ENCODE measurements at regions not wholly inside any gene's neighbourhood (a gene's known extent, or its start where the extent isn't known, plus 50 kb on each side); places are given as distances from the start of the nearest gene placed in this dataset.
"Not testable (repeated sequence)": the region's sequence is repeated elsewhere in the genome, so short reads cannot be mapped to it uniquely, and the experiment has no call there.

DNA sequence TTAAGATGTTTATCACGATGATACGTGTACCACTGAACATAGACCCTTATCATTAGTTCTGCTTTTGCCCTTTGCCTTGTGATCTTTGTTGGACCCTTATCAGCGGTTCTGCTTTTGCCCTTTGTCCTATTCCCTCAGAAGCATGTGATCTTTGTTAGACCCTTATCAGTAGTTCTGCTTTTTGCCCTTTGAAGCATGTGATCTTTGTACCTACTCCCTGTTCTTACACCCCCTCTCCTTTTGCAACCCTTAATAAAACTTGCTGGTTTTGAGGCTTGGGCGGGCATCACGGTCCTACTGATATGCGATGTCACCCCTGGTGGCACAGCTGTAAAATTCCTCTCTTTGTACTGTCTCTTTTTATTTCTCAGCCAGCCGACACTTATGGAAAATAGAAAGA lies 117.0 kb downstream of the SDHAF3 start:
- ATAC-seq; H3K27ac Mint-ChIP-seq; POLR2A ChIA-PET; H3K4me3 Mint-ChIP-seq; DNase-seq (ENCODE audit: low spot score); CTCF ChIA-PET; H3K4me1 Mint-ChIP-seq: not testable (repeated sequence)
- peaks cover 12% of the 10 kb centered on the region for H3K27me3 Mint-ChIP-seq (ENCODE audit: low read depth)
- peaks cover 77% of the 10 kb centered on the region for H3K9me3 Mint-ChIP-seq
- peaks cover 42% of the 10 kb centered on the region for H3K36me3 Mint-ChIP-seq

DNA sequence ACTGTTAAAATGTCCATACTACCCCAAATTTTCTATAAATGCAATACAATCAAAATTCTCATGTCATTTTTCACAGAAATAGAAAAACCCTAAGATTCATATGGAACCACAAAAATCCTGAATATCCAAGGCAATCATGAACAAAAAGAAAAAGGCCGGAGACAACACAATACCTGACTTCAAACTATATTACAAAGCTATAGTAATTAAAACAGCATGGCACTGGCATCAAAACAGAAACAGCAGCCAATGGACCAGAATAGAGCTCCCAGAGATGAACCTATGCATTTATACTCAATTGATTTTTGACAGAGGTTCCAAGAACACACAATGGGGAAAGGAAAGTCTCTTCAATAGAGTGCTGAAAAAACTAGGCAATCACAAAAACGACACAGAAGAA lies 128.8 kb downstream of the SDHAF3 start:
- Mint-ChIP-seq H3K4me1 (no peaks in the 10 kb centered on the region), H3K36me3 (peaks cover 7% of the 10 kb centered on the region), H3K27ac (no peak overlapping the region), H3K9me3 (peaks cover 30% of the 10 kb centered on the region), H3K4me3 (no peak overlapping the region), H3K27me3 (ENCODE audit: low read depth) (no peaks in the 10 kb centered on the region; the same call in 1 of the 2 replicates)
- TF ChIP-seq, protein P1, sequence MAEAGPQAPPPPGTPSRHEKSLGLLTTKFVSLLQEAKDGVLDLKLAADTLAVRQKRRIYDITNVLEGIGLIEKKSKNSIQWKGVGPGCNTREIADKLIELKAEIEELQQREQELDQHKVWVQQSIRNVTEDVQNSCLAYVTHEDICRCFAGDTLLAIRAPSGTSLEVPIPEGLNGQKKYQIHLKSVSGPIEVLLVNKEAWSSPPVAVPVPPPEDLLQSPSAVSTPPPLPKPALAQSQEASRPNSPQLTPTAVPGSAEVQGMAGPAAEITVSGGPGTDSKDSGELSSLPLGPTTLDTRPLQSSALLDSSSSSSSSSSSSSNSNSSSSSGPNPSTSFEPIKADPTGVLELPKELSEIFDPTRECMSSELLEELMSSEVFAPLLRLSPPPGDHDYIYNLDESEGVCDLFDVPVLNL (CRISPR knock-in tag; IDR thresholded peaks at IDR 0.05; ENCODE audit: borderline replicate concordance, low read depth) = no peak
- TF ChIP-seq, protein P2, sequence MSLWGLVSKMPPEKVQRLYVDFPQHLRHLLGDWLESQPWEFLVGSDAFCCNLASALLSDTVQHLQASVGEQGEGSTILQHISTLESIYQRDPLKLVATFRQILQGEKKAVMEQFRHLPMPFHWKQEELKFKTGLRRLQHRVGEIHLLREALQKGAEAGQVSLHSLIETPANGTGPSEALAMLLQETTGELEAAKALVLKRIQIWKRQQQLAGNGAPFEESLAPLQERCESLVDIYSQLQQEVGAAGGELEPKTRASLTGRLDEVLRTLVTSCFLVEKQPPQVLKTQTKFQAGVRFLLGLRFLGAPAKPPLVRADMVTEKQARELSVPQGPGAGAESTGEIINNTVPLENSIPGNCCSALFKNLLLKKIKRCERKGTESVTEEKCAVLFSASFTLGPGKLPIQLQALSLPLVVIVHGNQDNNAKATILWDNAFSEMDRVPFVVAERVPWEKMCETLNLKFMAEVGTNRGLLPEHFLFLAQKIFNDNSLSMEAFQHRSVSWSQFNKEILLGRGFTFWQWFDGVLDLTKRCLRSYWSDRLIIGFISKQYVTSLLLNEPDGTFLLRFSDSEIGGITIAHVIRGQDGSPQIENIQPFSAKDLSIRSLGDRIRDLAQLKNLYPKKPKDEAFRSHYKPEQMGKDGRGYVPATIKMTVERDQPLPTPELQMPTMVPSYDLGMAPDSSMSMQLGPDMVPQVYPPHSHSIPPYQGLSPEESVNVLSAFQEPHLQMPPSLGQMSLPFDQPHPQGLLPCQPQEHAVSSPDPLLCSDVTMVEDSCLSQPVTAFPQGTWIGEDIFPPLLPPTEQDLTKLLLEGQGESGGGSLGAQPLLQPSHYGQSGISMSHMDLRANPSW (CRISPR knock-in tag; conservative IDR thresholded peaks at IDR 0.05; ENCODE audit: low read depth) = no peak
- TF ChIP-seq GTF2I (CRISPR knock-in tag; conservative IDR thresholded peaks at IDR 0.05) (peak; percentile 67), NFYB (CRISPR knock-in tag; conservative IDR thresholded peaks at IDR 0.05; ENCODE audit: low read depth) (no peak)
- TF ChIP-seq, protein P3, sequence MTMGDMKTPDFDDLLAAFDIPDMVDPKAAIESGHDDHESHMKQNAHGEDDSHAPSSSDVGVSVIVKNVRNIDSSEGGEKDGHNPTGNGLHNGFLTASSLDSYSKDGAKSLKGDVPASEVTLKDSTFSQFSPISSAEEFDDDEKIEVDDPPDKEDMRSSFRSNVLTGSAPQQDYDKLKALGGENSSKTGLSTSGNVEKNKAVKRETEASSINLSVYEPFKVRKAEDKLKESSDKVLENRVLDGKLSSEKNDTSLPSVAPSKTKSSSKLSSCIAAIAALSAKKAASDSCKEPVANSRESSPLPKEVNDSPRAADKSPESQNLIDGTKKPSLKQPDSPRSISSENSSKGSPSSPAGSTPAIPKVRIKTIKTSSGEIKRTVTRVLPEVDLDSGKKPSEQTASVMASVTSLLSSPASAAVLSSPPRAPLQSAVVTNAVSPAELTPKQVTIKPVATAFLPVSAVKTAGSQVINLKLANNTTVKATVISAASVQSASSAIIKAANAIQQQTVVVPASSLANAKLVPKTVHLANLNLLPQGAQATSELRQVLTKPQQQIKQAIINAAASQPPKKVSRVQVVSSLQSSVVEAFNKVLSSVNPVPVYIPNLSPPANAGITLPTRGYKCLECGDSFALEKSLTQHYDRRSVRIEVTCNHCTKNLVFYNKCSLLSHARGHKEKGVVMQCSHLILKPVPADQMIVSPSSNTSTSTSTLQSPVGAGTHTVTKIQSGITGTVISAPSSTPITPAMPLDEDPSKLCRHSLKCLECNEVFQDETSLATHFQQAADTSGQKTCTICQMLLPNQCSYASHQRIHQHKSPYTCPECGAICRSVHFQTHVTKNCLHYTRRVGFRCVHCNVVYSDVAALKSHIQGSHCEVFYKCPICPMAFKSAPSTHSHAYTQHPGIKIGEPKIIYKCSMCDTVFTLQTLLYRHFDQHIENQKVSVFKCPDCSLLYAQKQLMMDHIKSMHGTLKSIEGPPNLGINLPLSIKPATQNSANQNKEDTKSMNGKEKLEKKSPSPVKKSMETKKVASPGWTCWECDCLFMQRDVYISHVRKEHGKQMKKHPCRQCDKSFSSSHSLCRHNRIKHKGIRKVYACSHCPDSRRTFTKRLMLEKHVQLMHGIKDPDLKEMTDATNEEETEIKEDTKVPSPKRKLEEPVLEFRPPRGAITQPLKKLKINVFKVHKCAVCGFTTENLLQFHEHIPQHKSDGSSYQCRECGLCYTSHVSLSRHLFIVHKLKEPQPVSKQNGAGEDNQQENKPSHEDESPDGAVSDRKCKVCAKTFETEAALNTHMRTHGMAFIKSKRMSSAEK (CRISPR knock-in tag; IDR thresholded peaks at IDR 0.05; ENCODE audit: borderline replicate concordance) = no peak
- CTCF ChIA-PET = no interaction called here
- ATAC-seq (no peak), DNase-seq (ENCODE audit: low spot score) (no peak)
- POLR2A ChIA-PET = no interaction called here

DNA sequence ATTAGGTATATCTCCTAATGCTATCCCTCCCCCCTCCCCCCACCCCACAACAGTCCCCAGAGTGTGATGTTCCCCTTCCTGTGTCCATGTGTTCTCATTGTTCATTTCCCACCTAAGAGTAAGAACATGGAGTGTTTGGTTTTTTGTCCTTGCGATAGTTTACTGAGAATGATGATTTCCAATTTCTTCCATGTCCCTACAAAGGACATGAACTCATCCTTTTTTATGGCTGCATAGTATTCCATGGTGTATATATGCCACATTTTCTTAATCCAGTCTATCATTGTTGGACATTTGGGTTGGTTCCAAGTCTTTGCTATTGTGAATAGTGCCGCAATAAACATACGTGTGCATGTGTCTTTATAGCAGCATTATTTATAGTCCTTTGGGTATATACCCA lies 140.7 kb downstream of the SDHAF3 start:
- peaks cover 21% of the 10 kb centered on the region for H3K9me3 Mint-ChIP-seq
- H3K27me3 Mint-ChIP-seq (ENCODE audit: low read depth); DNase-seq (ENCODE audit: low spot score); H3K4me1 Mint-ChIP-seq; H3K36me3 Mint-ChIP-seq; ATAC-seq; H3K4me3 Mint-ChIP-seq; POLR2A ChIA-PET; CTCF ChIA-PET; H3K27ac Mint-ChIP-seq: not testable (repeated sequence)

DNA sequence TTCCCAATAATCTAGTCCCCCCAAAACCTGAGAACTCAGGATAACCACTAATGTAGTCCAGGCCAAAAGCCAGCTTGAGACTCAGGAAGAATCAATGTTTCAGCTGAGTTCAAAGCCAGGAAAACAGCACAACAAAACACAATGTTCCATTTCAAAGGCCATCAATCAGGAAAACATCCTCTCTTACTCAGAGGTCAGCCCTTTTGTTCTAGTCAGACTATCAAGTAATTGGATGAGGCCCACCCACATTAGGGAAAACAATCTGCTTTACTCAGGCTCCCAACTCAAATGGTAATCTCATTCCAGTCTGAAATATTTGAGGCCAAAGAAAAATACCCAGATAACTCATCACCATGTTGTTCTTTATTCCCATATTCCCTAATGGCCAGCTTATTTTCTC lies 152.2 kb downstream of the SDHAF3 start:
- Mint-ChIP-seq H3K36me3 (no peaks in the 10 kb centered on the region), H3K27ac (no peak overlapping the region), H3K4me1 (peaks cover 35% of the 10 kb centered on the region), H3K9me3 (no peaks in the 10 kb centered on the region), H3K27me3 (ENCODE audit: low read depth) (no peaks in the 10 kb centered on the region), H3K4me3 (no peak overlapping the region)
- ChIA-PET POLR2A (no interaction called here), CTCF (no interaction called here)
- ATAC-seq = peak; percentile 73
- TF ChIP-seq, protein P4, sequence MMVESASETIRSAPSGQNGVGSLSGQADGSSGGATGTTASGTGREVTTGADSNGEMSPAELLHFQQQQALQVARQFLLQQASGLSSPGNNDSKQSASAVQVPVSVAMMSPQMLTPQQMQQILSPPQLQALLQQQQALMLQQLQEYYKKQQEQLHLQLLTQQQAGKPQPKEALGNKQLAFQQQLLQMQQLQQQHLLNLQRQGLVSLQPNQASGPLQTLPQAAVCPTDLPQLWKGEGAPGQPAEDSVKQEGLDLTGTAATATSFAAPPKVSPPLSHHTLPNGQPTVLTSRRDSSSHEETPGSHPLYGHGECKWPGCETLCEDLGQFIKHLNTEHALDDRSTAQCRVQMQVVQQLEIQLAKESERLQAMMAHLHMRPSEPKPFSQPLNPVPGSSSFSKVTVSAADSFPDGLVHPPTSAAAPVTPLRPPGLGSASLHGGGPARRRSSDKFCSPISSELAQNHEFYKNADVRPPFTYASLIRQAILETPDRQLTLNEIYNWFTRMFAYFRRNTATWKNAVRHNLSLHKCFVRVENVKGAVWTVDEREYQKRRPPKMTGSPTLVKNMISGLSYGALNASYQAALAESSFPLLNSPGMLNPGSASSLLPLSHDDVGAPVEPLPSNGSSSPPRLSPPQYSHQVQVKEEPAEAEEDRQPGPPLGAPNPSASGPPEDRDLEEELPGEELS (CRISPR knock-in tag; IDR thresholded peaks at IDR 0.05) = peak; percentile 66; the same call in 1 of the 2 replicates
- TF ChIP-seq, protein P5, sequence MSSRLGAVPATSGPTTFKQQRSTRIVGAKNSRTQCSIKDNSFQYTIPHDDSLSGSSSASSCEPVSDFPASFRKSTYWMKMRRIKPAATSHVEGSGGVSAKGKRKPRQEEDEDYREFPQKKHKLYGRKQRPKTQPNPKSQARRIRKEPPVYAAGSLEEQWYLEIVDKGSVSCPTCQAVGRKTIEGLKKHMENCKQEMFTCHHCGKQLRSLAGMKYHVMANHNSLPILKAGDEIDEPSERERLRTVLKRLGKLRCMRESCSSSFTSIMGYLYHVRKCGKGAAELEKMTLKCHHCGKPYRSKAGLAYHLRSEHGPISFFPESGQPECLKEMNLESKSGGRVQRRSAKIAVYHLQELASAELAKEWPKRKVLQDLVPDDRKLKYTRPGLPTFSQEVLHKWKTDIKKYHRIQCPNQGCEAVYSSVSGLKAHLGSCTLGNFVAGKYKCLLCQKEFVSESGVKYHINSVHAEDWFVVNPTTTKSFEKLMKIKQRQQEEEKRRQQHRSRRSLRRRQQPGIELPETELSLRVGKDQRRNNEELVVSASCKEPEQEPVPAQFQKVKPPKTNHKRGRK (CRISPR knock-in tag; IDR thresholded peaks at IDR 0.05; ENCODE audit: borderline replicate concordance) = no peak
- DNase-seq (ENCODE audit: low spot score) = no peak

Measured in WTC11 (cell line).